Loucy (cell line): ENCODE measurements at regions not wholly inside any gene's neighbourhood (a gene's known extent, or its start where the extent isn't known, plus 50 kb on each side); places are given as distances from the start of the nearest gene placed in this dataset.
"Not testable (repeated sequence)": the region's sequence is repeated elsewhere in the genome, so short reads cannot be mapped to it uniquely, and the experiment has no call there.

Experiments
- CTCF ChIP-seq: fragments of 200-600 bp; sonication (generic); conservative IDR thresholded peaks from 2 replicates; pipeline ENCODE4 v1.5.1; 2014; ENCODE audit warnings: mild to moderate bottlenecking, antibody characterized with exemption, low read length
- EZH2phosphoT487 ChIP-seq: fragments of 200-600 bp; IDR thresholded peaks from 2 replicates; pipeline ENCODE4 v1.6.1; 2018; ENCODE audit warnings: antibody characterized with exemption, mild to moderate bottlenecking, moderate library complexity, borderline replicate concordance

DNA sequence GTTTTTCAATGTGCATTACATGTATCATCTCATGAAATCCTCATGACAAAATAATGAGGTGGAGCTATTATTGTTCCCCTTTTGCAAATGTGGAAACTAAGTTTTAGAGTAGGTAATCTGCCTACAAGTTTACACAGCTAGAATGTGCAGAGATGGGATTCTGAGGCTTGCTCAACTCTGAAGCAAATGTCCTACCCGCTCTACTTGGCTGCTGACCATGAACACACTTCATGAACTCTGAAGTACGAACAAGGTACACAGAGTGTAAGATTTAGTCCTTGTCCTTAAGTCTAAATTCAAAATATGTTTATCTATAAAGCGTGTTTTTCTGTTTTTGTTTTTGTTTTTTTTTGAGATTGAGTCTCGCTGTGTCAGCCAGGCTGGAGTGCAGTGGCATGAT, 63.6 kb upstream of the NOTCH2NLA start:
- not testable (repeated sequence) for TF ChIP-seq CTCF, EZH2phosphoT487
